ENCODE measurements at regions not wholly inside any gene's neighbourhood (a gene's known extent, or its start where the extent isn't known, plus 50 kb on each side); places are given as distances from the start of the nearest gene placed in this dataset.

DNA sequence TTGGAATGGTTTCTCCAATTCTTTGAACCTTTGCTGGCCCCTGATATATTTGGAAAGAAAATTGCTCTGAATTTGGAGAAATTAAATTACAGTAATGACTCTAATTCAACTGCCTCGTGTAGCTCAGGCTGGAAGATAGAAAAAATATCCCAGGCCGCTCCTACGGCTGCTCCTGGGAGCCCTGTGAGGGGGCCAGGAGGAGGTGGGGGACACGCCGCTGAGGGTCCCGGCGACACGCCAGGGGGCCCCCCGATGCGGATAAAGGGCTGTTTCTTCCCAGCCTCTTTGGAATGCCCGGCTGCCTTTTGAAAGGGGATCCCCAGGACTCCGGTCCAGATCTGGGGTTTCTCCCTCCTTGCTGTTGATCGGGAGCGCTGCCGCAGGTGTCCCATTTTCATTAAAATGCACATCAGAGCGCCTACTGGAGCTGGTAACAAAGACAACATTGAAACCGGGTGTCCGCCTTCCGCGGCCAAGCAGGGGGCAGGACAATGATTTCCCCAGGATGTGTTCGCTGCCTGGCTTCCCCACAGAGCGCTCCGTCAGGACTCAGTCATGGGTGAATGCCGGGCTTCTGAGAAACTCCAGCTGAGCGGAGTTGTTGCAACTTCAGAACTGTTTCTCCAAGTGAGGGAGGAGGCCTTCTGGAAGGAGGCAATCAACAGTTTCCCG is 200.1 kb upstream of the KBTBD8 start:
- no peak for DNase-seq (ENCODE audit: extremely low read depth, low read depth, low spot score)

DNA sequence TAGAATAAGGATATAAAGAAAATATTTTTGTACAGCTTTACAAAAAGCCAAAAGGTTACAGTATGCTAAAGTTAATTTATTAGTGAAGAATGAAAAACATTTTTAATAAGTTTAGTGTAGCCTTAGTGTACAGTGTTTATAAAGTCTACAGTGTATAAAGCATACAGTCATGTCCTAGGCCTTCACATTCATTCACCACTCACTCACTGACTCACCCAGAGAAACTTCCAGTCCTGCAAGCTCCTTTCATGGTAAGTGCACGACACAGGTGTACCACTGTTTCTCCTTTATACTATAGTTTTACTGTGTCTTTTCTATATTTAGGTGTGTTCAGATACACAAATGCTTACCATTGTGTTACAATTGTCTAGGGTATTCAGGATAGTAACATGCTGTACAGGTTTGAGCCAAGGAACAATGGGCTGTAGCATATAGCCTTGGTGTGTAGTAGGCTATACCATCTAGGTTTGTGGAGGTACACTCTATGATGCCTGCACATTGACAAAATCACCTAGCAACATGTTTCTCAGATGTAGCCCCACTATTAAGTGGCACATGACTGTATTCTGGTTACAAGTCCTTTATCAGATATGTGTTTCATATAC is 197.1 kb upstream of the KBTBD8 start:
- DNase-seq (ENCODE audit: extremely low read depth, low read depth, low spot score): no peak

DNA sequence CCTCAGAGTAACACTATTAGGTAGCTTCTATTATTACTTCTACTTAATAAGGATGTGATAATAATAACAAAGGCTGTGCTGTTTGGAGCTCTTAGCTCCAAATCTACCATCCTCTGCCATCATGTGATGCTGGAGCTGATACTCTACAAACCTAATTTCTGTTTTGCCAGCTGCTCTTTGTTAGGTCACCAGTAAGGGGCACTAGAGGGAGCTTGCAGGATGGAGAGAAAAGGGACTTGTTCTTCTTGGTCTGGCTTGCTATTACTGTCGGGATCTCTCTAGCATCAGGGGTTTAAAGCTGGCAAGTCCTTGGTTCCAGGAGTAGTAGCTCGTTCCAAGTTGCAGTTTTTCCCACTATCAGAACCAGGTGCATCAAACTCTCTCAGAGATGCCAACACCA is 194.9 kb upstream of the KBTBD8 start:
- DNase-seq (ENCODE audit: extremely low read depth, low read depth, low spot score): no peak

DNA sequence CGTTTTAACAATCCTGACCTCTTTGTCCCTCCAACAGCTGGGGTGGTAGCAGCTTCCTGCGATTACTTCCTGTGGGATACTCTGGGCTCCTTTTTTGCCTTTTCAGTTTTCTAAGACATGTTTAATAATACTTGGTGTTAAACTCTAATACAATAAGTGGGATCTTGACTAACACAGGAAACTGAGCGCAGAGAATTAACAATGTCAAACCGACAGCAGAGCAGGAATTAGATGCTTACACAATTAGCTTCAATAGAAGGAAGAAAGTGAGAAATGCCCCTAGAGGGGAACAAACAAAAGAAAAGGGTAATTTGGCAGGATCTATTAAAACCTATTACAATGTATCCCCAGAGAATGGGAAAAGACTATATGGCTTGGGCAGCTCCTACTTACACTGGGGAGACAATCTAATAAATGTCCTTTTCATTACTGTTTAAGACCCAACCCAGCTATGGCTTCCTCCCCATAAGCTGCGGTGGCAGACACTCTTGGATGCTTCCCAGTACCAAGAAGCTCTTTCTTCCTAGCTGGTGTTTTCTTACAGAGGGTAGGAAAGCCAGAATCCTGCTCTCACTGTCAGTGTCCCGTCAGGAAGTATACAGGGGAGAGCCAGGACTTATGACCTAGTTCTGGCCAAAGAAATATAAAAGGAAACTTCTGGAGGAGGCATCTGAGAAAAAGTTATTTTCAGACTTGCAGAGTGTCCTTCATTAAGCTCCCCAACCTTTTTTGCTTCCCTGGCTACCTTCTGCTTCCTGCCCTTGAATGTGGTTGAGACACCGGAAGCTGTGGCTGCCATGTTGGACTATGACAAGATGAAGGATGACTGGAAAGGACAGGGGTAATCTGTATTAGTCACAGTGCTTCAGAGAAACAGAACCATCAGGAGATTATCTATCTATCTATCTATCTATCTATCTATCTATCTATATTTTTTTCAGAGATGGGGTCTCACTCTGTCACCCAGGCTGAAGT is 194.1 kb upstream of the KBTBD8 start:
- DNase-seq (ENCODE audit: extremely low read depth, low read depth, low spot score): no peak

DNA sequence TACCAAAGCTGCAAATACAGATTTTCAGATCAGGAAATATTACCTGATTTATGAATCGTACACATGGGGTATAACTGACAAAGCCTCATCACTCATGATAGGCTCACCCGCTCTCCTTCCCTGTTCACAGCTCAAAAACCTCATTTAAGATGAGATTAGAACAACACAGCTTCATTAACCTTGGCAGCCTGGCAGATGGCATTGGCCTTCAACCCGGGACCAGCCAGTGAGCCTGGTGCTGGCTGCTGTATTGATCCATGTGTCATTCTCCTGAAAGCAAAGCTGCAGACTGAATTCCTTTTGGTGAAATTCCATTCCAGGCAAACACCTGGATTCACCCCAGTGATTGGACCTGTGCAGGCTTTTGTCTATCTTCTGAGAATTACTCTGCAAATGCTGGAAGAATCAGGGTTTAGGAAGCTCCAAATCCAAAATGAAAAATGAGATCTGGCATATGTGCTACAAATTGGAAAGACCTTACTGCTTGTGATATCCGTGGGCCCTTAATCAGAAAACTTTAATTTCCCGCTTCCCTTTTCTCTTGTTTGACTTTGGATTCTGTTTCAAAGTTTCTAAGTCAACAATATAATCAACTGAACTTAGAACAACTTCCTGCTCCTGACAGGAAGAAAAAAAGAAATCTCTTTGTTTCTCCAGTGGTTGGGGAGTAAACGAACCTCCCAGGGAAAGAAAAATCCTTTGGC is 189.1 kb upstream of the KBTBD8 start:
- DNase-seq (ENCODE audit: extremely low read depth, low read depth, low spot score): no peak

DNA sequence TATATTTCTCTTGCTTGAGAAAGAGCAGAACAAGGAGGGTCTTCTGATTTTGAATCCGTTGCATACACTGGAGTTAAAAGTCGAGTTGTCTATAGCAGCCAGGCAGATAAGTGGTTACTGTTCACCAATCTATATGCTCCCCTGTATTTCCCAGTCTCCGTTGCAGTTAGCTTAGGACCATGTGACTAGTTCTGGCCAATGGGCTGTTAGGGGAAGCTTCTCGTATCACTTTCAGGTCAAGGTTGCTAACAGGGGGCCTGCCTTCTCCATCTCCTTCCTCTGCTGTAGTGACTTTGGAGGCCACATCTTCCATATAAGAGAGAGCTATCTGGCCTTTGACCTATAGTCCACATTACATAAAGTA is 188.5 kb upstream of the KBTBD8 start:
- no peak for DNase-seq (ENCODE audit: extremely low read depth, low read depth, low spot score)

DNA sequence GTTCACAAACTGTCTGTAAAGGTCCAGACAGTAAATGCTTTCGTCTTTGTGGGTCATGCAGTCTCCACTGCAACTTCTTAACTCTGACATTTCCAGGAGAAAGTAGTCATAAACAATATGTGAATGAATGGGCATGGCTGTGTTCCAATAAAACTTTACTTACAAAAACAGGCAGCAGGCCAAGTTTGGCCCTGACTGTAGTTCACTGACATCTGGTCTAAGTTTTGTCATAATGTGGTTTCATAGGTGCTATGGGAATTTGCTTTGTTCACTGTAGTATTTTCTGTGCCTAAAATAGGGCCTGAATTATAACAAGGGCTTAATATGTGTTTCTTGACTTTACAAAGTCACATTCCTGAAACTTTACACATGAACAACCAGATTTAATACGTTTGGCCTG is 186.0 kb upstream of the KBTBD8 start:
- no peak for DNase-seq (ENCODE audit: extremely low read depth, low read depth, low spot score)

DNA sequence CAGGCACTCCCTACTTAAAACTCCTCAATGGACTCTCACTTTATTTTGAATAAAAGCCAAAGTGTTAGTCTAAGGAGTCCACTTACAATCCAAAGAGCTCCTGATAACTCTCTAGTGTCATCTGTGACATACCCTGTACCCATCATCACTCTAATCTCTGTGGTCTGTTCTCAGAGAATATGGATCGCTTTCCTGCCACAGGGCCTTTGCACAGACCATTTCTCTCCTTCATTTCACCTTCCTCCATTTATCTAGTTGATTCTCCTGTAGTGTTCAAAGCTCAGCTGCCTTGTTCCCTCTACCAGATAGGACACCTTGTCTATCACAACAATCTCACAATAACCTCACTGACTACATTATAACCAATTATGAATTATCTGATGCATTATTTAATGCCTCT is 185.4 kb upstream of the KBTBD8 start:
- DNase-seq (ENCODE audit: extremely low read depth, low read depth, low spot score): no peak

DNA sequence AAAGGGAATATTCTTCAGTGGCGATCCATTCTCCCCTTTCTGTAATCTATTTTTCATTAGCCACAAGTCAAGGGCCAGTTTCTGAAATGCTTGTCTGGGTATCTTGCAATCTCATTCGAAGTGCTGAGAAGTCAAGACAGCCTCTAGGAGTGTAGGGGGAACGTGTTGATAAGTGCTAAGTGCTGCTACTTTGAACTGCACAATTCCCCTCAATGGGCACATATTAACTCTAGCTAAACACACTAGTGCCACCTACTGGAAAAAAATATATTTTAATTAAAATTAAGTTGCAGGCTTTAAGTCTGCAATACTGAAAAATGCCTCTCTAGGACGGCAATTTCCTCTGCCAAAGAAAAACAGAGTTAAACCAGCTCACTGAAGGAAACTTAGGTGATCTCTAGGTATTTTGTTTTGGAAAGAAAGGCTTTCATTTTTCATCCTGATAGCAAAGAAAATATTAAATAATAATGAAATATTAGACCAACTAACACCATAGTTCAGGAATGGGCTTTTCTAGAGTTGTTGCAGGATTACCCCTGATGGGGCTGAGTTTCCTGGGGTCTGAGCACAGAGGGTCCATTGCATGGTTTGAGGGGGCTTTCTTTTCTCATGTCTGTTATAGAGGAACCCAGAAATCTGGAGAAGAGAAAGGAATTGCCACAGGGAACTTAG is 181.9 kb upstream of the KBTBD8 start:
- peak; percentile 33 for DNase-seq (ENCODE audit: extremely low read depth, low read depth, low spot score)

DNA sequence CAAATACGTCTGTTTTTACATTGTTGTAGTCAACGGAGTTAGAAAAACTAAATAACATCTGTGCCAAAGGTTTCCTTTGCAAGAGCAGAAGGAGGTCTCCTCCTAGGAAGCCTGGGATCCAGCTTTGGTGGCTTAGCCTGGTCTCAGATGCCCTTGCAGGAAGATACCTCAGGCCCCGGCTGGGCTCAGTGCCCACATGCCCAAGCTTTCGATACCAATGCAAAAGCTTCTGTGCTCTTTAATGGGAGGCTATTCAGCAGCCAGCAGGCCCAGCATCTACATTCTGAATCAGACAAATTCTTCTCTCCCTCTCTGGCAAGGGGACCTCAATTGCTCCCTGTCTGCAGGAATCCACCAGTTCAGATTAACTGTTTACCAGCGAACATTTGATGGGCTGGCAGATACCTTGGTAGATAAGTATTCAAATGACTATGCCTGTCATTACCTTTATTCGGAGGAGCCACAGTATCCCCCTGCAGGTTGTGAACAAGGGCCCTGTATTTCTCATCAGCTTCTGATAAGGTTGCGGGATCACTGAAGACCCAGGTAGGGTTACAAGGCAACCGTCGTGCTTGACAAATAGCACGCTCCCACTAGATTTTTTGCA is 180.1 kb upstream of the KBTBD8 start:
- DNase-seq (ENCODE audit: extremely low read depth, low read depth, low spot score): no peak

DNA sequence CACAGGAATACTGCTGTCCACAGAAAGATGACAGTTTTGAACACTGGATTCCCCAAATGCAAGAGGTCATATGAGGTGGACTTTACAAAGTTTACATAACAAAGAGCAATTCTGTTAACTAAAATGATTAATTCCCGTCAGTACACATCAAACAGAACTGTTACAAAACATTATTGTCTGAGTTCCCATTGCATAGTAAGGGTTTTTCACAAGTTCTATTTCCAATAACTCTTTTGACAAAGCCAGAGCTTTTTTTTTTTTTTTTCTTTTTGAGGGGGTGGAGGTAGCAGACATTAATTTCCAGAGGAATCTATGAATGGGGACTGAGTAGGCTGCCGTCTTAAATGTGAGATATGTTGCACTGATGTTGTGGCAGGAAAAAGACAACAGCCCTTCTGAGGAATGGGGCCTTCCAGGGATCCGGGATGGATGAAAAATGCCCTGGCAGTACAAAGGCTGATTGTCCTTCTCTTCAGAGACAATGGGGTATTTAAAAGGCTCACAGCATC is 178.1 kb upstream of the KBTBD8 start:
- DNase-seq (ENCODE audit: extremely low read depth, low read depth, low spot score): no peak

DNA sequence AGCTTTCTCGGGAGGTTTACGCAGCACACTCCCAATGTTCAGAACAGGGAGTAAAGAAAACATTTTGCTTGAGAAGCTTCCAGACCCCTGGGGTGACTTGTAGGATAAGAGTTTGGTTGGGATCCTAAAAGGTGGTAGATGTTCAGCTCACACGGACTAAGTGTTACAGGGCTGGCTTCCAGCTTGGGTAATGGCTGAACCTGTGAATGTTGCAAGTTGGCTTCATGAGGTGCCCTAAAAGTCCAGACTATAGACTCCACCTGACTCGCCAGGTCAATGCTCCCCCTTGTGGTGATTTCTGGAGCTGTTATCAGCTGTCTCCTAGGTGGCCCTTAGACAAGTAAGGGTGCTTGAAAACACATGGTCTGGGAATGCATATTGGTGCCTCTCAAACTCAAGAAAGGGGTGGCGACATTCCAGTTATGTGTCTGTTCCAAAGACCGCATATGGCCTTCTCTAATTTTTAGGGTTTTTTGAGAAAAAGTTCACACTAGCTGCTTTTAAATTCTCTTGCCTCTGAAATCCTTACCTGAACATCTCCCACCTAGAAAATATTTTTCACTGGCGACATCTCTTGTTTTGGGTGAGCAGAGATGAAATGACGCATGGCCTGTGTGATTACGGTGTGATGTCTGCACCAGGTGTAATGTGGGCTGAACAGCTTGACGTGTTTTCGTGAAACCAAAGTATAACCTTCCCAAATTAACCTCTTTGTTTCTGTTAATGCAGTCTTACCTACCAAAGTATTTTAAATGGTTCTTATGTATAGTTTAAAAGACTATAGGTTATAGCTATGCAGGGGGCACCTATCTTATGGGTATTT is 175.7 kb upstream of the KBTBD8 start:
- DNase-seq (ENCODE audit: extremely low read depth, low read depth, low spot score): peak; percentile 31

DNA sequence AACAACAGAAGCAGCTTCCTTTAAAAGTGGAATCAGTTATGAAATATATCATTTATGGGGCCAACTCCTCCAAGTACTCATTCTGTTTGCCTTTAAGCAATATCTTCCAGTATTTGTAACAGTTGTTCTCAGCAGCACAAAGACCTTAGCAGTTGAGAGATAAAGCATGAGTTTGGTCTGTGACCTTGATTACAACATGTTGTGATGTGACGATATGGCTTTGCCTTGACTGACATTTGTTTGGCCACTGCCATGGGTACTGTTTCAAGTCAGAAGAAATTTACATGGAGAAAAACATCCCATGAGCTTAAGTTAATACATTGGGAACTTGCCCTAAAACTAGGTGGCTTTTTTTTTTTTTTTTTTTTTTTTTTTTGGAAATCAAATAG is 175.1 kb upstream of the KBTBD8 start:
- no peak for DNase-seq (ENCODE audit: extremely low read depth, low read depth, low spot score)

DNA sequence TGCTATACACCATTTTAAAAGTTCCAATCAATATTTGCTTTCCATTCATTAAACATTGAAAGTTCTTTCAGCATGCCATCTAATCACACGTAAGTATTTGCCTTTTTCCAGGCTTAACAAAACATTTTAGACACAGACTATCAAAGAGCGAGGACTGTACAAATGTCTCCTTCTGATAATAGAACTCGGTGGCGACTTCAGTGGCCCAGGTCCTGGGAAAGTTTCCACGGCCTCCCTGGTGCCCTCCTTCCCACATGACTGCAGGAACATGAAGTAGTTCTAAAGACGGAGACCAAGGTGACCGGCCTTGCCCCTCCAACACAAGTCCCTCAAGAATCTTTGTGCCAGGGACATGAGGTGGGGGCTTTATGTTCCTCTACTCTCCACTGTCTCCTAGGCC is 174.6 kb upstream of the KBTBD8 start:
- DNase-seq (ENCODE audit: extremely low read depth, low read depth, low spot score): no peak

DNA sequence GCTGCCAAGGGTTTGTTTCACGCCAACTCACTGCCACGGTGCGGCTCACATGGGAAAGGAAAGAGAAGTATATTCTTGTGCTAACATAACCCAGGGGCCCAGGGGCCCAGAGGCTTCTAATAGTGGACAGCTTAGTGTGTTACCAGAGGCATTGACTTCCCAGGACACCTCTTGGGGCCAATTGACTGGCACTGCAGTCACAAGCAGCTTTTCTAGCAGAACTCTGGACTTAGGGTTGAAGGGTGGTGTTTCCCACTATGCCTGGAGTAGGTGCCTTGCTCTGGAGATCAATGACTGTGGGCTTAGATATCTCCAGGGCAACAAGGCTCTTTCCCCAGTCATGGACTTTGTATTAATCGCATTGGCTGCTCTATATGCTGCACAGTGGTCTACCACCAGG is 172.7 kb upstream of the KBTBD8 start:
- no peak for DNase-seq (ENCODE audit: extremely low read depth, low read depth, low spot score)

DNA sequence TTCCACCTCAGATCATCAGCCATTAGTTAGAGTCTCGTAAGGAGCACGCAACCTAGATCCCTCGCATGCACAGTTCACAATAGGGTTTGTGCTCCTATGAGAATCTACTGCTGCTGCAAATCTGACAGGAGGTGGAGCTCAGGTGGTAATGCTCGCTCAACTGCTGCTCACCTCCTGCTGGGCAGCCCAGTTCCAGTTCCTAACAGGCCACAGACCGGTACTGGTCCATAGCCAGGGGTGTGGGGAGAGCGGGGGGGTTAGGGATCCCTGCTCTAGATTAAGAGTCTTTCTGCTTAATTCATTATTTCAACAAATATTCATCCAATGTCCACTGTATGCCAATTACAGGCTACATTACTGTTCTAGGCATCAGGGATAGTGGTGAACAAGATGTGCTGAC is 170.4 kb upstream of the KBTBD8 start:
- no peak for DNase-seq (ENCODE audit: extremely low read depth, low read depth, low spot score)

DNA sequence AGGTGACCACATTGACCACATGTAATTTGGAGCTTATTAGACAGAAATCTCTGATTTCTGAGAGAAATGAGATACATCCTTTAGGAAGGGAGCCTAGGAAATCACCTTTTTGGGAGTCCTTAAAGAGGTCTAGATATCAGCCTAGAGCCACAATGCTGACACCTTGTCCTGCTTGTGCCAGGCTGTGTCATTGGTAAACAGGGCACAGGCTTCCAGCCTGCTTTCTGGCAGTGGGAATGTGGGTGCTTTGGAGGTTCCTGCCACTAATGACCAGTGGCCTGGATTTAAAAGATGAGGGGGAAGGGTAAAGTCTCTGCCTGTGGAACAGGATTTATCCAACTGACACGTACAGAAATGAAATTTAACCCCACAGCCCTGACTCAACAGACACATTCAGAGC is 169.8 kb upstream of the KBTBD8 start:
- DNase-seq (ENCODE audit: extremely low read depth, low read depth, low spot score): no peak

DNA sequence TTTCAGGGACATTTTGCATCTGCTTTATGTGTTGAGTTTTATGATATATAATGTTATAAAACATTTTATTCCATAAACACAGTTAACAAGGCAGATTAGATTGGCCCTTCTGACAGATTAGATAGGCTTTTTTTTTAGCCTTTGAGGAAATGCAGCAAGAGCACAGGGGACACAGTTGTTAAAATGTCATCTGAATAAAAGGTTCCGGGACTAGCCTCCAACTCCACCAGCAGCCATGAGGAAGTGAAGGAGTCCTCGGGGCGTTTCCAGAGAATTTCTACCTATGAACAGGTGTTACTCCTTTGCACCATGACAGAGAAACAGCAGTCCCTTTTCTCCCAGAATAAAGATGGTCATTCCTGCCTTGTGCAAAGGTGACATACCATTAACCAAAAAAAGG is 167.8 kb upstream of the KBTBD8 start:
- no peak for DNase-seq (ENCODE audit: extremely low read depth, low read depth, low spot score)

DNA sequence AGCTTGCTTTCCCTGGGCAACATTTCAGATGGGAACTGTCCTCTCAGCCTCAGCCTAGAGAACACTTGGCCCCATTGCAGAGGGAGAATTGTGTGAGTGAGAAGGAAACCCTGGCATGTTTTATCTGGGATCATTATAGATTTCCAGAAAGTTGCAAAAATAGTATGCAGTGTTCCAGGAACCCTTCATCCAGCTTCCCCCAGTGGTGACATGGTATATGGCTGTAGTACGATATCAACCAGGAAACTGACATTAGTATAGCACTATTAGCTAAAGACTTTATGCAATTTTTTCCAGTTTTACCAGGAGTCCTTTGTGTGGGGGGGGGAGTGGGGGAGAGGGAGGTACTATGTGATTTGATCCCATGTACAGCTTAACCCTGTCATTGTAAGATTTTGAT is 166.2 kb upstream of the KBTBD8 start:
- no peak for DNase-seq (ENCODE audit: extremely low read depth, low read depth, low spot score)

Measured in glomerular endothelial cell (primary cell).